ENCODE measurements at regions not wholly inside any gene's neighbourhood (a gene's known extent, or its start where the extent isn't known, plus 50 kb on each side); places are given as distances from the start of the nearest gene placed in this dataset.
A peak's percentile ranks its signal among the peaks of the same experiment; 100 is the strongest.

DNA sequence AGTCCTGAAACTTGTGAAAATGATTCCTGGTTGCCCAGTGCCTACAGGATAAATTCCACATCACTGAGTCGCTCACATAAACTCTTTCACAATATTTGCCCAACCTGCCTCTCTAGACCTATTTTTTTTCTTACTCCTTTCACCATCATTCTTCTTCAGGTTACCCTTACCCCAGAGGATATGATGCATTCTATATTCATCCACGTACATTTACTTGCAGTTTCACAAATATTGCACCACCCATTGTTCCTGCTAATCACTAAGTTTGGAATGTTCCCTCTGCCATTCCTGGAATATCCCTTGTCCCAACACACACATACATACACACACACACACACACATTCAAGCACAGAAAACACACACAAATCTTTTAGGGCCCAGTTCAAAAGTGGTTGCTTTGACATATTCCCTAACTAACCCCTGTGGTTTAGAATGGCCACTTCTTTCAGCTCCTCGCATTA is 379.5 kb downstream of the ETS1 start:
- peak overlapping the region; percentile 99 for H3K27ac ChIP-seq
- DNase-seq (ENCODE audit: low read depth, low spot score): peak; percentile 96

DNA sequence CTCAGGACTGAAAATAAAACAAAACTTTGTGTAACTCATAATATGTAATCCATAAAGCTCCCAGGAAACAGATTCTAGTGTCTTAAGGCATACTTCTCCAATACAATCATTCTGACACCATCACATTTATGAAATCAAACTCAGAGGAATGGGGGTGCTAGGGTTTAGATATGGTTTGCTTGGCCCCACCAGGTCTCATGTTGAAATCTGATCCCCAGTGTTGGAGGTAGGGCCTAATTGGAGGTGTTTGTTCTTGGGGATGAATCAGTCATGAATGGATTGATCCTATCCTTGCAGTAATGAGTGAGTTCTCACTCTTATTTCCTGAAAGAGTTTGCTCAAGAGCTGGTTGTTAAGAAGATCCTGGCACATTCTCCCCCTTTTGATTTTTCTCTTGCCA is 380.9 kb downstream of the ETS1 start:
- DNase-seq (ENCODE audit: low read depth, low spot score): no peak
- peak overlapping the region; percentile 99 for H3K27ac ChIP-seq

DNA sequence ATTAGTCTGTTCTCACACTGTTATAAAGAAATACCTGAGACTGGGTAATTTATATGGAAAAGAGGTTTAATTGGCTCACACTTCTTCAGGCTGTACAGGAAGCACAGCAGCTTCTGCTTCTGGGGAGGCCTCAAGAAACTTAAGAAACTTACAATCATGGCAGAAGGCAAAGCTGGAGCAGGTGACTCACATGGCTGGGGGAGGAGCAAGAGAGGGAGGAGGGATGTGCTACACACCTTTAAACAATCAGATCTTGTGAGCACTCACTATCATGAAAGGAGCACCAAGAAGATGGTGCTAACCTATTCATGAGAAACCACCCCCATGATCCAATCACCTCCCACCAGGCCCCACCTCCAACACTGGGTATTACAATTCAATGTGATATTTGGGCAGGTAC is 381.6 kb downstream of the ETS1 start:
- DNase-seq (ENCODE audit: low read depth, low spot score): no peak
- peak overlapping the region; percentile 99 for H3K27ac ChIP-seq

DNA sequence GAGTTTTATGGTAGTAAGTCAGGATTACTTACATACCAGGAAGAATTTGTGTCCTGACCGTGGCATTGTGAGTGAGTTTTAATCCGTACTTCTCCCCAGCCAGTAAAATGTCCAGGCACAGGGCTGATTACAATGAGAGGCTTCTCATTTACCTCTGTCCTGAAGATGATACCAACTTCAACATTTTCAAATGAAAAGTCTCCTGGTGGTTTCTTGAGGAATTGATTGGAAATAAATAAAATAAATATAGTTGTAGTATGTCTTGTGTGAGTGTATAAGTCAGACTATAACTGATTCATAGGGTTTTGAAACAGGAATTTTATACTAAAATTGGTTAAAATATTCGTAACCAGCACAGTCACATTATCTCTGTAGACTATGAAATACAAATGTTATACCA is 382.5 kb downstream of the ETS1 start:
- DNase-seq (ENCODE audit: low read depth, low spot score): no peak

DNA sequence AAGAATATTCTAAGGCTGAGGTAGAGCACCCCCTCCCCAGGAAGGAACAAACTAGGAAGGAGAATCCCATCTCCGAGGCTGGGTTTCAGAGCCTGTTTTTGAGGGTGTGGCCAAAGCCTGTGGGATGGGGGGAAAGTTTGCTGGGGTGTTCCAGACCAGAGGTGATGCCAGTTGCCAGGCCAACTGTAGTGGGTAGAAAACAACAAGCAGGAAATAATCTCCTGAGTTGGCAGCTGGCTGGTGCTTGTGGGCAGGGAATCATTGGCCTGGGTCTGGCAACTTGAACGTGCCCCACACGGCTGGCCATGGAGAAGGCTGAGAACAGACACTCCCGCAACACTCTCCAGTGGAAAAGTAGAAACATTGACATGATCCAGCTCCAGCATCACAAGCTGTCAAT is 385.6 kb downstream of the ETS1 start:
- DNase-seq (ENCODE audit: low read depth, low spot score): no peak
- no peak overlapping the region for H3K27ac ChIP-seq

More for the DNA sequence above, 382.5 kb downstream of the ETS1 start:
- peak overlapping the region; percentile 99 for H3K27ac ChIP-seq

DNA sequence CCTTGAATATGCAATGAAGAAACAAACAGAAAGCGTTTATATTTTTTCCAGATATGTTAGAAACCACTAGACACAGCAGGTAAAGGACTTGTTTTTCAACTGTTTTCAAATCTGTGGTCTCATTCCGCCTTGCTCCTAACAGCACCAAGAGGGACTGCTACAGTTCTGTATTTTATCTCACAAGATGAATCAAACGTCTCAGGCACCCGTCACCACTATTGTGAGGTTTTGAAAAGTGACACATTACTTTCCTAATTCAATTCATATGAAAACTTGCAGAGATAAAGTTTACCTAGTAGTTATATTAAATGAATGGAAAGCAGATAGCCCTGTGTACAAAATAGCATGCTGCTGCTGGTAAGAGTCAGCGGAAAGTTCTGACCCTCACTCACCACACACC is 386.3 kb downstream of the ETS1 start:
- no peak overlapping the region for H3K27ac ChIP-seq
- DNase-seq (ENCODE audit: low read depth, low spot score): no peak

DNA sequence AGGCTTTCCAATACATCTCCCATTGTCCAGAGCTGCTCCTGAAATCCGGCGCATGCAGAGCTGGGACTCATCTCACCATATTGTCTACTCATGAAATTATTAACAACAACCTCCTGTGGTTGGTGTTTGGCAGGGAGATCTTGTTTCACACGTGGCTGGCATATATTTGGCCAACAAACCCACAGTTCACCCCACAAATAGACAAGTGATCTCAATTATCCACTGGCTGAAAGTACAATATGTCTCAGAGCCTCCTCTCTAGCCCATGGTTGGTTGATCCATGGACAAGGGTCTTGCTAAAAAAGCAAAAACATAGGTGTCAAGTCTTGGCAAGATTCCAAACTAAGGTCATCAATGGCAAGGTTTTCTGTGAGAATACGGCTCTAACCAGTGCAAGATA is 386.9 kb downstream of the ETS1 start:
- H3K27ac ChIP-seq: no peak overlapping the region
- no peak for DNase-seq (ENCODE audit: low read depth, low spot score)

DNA sequence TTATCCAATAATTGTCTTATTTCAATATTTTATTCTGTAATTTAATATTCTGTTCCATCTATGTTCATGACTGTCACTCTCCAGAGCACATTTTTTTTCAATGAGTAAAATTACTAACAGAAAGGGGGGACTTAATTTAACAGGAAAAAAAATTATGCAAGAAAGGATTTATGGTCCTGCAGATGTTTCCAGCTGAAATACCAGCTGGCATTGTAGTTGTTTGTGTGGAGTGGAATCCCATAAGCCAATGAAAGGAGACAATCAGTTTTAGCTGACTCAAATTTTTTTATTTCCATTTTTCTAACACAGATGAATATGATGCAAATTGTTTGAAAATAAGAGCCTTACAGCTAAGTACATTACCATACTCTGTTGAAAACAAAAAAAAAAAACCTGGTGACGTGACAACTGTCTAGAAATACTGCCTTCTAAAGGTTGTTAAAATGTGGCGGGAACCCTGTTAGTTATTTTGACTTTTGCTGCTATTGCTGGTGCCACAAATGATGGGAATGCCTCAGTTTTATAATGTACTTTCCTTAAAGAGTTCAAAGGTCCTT is 389.1 kb downstream of the ETS1 start:
- no peak for DNase-seq (ENCODE audit: low read depth, low spot score)
- no peak overlapping the region for H3K27ac ChIP-seq

DNA sequence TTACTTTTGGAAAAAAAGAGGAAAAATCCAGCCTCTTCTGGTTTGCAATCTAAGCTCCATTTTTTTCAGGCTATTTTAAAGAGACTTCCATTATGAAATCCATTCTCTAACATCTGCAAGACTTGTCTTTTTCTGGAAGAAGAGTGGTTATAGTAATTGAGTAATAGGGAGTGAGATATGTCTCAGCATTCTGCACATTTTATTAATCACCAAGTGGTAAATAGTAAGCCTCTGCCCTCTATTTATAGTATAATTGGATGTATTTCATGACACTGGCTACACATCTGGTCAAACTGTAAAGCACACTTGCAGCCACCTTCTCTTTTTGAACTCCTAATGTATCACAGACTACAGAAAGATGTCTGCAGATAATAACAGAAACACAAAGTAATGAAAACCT is 391.1 kb downstream of the ETS1 start:
- DNase-seq (ENCODE audit: low read depth, low spot score): no peak

DNA sequence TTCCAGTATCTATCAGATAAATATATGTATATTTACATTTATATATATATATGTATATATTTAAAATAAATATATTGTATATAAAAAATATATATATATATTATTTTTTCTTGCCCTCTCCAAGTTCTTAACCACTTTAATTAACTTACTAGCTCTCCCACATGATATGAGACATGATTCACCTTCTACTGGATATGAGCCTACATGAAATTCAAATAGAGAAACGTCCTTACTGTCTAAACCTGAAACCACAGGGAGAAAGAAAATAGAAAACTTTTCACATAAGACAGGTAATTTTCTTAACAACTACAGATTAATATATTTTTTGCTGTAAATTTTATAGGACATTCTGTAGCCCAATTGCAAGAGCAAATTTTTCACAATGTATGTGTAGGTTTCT is 391.6 kb downstream of the ETS1 start:
- H3K27ac ChIP-seq: peak overlapping the region; percentile 32
- no peak for DNase-seq (ENCODE audit: low read depth, low spot score)

More for the DNA sequence above, 391.1 kb downstream of the ETS1 start:
- peak overlapping the region; percentile 32 for H3K27ac ChIP-seq

DNA sequence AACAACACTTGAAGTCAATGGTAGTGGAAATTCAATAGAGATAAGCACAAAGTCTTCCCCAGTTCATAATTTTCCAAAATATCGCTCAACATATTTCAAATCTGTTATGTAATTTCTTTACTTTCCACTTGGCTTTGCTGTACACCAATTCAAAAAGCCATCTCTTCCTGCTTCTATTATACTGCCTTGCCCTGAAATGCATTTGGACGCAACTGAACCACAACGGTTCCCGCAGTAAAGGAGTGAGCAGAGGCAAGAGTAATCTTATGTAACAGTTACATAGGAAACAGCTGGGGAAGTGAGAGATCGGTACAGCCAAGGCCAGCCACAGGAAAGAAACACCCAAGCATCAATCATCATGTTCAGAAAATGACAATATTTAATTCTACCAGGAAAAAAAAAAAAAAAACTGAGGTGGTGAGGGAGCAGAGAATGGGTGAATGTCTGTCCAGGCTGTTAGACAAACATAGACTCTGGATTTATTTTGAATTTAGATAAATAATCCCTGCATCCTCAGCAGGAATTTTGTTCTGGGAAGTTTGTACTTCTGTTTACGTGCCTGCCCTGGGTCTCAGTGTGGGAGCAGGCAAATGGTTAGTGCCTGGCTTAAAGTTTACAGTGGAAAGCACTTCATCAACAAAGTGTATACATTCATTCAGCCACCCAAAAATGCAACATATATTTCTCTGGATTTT is 392.2 kb downstream of the ETS1 start:
- no peak for DNase-seq (ENCODE audit: low read depth, low spot score)
- no peak overlapping the region for H3K27ac ChIP-seq

DNA sequence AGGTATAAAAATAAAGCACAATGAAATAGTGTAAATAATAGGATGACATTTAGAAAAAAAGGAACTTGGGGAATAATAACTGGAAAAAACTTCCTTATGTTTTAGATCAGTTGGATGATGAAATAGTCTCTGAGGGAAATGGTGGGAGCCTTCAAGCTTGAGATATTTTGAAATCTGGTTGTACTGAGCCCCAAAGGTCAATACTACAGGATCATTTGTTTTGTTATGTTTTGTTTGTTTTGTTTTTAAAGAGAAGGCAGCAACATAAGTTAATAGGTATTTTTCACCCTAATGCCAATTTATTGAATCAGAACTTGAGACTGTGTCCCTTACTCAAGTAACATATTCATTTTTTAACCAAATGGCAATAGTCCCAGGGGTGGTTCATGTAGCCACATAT is 393.1 kb downstream of the ETS1 start:
- DNase-seq (ENCODE audit: low read depth, low spot score): no peak
- peak overlapping the region; percentile 4 for H3K27ac ChIP-seq

DNA sequence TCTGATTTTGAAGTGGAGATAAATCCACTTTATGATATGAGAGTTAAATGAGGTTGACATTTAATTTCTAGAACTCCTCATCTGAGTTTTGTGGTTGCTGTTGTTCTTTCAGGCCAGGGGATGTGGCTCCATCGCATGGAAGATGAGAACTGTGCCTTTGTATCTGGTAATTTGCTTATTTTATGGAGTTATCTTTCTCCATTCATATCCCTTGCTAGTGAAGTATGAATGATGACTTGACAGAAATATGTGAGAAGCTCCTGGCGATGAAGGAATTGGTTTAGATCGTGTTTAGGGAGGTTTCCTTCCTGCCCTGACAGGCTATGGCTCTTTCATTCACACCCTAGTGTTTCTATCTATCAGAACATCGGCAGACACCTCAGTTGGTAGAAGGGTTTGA is 393.7 kb downstream of the ETS1 start:
- DNase-seq (ENCODE audit: low read depth, low spot score): no peak
- peak overlapping the region; percentile 4 for H3K27ac ChIP-seq

DNA sequence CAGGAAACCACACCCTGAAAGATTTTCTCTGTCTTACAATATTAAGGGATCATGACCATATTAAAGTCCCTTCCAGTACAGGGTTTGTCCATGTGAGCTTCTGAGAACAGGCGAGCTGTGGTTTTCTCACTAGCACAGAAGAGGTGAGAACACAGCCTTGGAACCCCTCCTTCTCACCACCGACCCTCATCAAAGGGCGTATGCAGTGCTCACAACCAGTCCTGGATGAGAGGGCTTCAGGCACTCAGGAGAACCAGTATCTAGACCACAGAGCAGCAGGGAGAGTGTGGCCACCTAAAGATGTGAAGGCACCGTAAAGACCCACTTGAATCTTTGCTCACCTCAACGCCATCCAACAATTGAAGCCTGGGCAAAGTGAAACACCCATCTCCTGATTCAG is 397.0 kb downstream of the ETS1 start:
- no peak overlapping the region for H3K27ac ChIP-seq
- DNase-seq (ENCODE audit: low read depth, low spot score): no peak

DNA sequence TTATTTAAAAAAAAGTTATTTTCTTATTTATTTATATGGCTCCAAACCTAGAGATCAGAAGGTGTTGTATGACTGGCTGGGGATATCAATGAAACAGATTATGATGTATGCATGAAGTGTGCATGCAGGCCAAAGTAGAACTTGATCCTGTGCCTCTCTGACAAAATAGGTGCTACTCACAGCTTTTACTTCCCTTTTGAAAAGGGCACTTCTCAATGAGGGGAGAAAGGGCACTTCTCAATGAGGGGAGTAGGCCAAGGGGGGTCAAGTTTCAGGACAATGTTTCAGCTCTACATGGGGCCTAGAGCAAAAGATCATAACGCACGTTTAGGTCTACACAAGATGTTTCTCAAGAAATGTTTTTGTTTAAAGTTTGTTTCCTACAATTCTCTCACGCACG is 397.5 kb downstream of the ETS1 start:
- DNase-seq (ENCODE audit: low read depth, low spot score): no peak
- H3K27ac ChIP-seq: no peak overlapping the region

DNA sequence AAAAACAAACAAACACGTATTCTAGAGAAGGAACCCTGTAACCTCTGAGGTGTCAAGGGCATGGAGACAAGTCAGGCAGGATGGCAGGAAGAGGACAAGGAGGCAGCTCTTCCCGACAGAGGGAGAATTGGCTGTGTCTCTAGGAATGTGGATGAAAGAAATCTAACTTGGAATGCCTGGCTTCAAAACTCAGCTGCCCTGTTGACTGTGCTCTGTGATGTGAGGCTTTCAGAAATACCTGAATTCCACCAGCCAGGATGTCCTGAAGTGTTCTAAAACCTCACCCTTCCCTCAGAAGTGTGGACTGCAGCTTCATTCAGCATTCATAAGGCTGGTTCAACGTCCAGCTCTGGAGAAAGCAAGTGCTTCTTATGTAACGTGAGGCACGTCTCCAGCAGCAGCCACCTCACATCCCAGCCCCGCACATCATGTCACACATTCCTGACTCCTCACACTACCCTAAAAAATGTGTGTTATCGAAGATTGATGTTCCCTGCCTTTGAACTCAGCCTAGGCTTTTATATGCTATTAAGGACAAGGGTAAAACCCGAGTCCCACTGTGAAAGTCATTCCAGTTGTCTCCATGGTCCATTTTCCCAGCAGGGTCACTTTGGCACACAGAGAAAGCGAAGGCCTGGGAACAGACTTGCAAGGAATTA is 398.9 kb downstream of the ETS1 start:
- H3K27ac ChIP-seq: no peak overlapping the region

DNA sequence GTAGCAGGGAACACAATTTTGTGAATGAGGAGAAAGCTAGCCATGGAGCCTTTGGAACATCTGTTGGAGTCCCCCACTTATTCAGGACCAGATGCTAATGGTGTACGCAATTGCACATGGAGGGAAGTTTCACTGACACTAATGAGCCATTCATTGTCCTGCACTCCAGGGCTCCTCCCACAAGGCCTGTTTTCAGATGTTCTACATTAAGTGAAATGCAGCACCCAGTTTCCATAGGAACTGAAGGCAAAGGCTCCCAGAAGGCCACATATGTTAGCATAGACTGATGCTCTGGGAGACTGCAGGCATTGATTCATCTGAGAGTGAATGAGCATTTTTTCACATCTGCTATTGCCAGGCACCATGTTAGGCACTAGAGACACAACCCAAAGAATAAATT is 399.5 kb downstream of the ETS1 start:
- H3K27ac ChIP-seq: no peak overlapping the region
- no peak for DNase-seq (ENCODE audit: low read depth, low spot score)

More for the DNA sequence above, 398.9 kb downstream of the ETS1 start:
- DNase-seq (ENCODE audit: low read depth, low spot score): no peak

DNA sequence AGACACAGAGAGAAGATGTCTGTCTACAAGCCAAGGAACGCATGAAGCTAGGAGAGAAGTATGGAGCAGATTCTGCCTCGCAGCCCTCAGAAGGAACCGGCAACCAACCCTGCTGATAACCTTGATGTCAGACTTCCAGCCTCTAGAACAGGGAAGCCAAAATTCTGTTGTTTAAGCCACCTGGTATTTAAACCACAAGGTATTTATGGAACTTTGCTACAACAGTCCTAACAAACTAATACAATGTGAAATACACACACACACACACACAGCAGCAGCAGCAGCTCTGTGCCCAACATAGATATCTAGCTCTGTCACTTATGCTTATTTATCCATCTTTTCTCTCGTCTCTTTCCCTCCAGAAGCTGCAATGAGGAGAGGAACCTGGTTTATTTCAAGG is 400.0 kb downstream of the ETS1 start:
- no peak for DNase-seq (ENCODE audit: low read depth, low spot score)

DNA sequence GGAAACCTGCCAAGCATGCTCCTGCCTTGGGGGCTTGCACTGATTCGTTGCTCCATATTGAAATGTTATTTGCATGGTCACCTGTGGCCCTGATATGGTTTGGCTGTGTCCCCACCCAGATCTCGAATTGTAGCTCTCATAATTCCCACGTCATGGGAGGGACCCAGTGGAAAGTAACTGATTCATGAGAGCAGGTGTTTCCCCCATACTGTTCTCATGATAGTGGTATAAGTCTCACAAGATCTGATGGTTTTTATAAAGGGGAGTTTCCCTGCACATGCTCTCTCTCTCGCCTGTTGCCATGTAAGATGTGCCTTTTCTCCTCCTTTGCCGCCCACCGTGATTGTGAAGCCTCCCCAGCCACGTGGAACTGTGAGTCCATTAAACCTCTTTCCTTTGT is 402.4 kb downstream of the ETS1 start:
- DNase-seq (ENCODE audit: low read depth, low spot score): no peak
- H3K27ac ChIP-seq: no peak overlapping the region

More for the DNA sequence above, 400.0 kb downstream of the ETS1 start:
- H3K27ac ChIP-seq: no peak overlapping the region

DNA sequence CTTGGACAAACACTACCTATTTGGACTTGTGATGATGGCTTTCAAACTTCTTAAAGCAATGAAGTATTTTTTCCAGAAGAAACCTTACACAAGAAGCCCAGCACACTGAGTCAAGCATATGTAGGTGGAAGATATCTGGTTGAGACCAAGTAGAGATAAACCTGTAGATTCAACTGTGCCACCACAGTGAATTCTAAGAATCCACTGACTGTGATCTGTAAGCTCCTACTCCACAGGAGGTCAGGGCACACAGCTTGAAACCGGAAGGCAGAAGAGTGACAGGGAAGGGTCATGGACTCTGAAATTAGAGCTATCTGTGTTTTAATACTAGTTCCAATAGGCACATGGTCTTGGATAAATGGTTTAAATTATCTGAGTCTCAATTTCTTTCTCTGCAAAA is 404.5 kb downstream of the ETS1 start:
- no peak overlapping the region for H3K27ac ChIP-seq
- DNase-seq (ENCODE audit: low read depth, low spot score): no peak

DNA sequence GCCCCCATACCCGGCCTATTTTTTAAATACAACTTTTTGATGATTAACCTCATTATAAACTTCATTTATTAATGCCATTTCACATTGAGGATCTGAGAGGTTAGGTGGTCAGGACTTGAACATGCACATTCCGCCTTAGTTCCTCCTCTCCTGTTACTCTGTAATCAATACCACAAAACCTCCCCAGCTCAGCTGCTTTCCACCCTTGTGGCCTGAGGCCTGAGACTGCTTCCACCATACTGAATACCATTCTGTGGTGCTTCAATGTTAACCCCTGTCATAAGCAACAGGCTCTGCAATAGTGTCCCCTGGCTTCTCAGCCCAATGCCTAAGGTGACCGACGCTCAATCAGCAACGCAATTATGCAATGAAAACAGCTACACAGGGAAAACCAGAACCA is 405.4 kb downstream of the ETS1 start:
- no peak overlapping the region for H3K27ac ChIP-seq
- no peak for DNase-seq (ENCODE audit: low read depth, low spot score)

DNA sequence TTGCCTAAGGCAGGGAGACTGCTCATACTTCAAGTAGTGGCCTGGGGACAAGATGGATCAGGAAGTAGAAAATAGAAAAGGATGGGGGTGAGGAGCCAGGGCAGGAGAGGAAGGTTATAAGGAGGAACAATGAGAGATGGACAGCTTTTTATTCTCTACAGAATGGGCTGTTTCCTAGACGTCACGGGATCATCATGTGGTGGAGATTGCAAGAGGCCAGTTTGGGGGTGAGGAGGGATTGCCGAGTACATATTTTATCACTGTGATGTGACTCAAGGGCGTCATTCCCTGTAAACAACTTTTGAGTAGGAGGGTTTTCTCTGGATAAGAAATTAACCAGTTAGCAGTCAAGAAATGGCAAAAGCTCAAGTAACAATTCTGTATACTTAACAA is 406.3 kb downstream of the ETS1 start:
- no peak for DNase-seq (ENCODE audit: low read depth, low spot score)
- H3K27ac ChIP-seq: peak overlapping the region; percentile 90

Data from epithelial cell of prostate (primary cell).